DMS79 (cell line): ENCODE measurements at regions not wholly inside any gene's neighbourhood (a gene's known extent, or its start where the extent isn't known, plus 50 kb on each side); places are given as distances from the start of the nearest gene placed in this dataset.

Experiments
- DNase-seq: peaks from one replicate; lab custom pipeline; 2025; lab: John Stamatoyannopoulos, UW

GRCh38 chr20:6886065-6886729 is 118.7 kb downstream of the BMP2 start:
- peak; percentile 51 for DNase-seq

- no peak for DNase-seq
Observed at GRCh38 chr20:6887966-6888365, 120.5 kb downstream of the BMP2 start.

GRCh38 chr20:6888736-6889395 is 121.4 kb downstream of the BMP2 start:
- DNase-seq = no peak

DNA sequence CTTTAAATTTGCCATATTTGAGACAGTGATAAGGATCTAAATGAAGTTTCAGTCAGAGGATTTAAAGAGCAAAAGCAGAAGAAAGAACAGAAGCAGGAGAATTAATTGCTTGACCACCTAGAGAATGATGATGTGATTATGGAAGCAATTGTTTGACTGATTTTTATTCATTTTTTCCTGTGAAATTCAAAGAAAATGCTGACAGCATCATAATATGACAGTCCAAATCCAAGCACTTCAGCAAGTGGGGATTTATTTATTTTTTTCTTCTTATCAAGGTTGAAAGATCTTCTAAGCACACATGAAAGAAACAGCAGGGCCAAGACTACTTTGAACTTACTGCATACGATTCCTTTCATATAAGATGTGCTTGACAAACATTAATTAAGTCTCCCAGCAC is 125.2 kb downstream of the BMP2 start:
- no peak for DNase-seq

DNA sequence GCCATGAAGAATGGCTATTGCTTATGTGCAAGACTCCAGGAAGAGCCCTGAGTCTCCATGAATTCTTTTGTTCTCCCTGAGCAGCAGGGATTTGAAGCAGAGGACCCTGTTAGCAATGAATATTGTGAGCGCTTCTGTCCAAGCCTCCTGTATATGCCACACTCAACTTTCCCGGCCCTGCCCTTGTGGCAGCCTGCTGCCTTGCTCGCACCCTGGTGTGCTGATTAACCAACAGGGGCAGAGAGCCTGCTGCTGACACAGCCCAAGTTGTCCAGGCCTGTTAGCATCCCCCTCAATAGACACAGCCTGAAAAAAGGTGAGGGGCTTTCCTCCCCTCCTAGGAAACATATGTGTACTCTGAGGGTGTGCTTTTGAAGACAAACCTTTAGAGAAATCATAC is 131.4 kb downstream of the BMP2 start:
- DNase-seq = no peak

- no peak for DNase-seq
Observed at GRCh38 chr20:6906871-6907270, 139.4 kb downstream of the BMP2 start.

DNA sequence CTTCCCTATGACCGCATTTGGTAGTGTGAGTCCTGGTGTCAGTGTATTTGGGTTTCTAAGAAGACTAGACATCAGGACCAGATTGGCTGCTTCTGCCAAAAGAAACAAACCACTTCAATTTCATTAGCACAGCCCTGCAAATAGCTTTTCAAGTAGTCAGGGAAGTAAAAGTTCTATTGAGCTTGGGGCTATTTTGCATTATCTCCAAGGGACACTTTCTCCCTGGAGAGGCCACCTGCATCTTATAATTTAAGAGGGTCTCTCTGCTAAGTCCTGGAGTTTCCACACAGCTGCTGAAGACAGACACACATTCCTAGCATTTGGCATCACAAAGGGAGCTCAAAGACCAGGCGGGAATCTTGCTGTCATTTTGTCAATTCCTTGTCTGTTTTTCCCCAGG is 141.2 kb downstream of the BMP2 start:
- peak; percentile 84 for DNase-seq

- DNase-seq = no peak
Observed at GRCh38 chr20:6909608-6910007, 142.1 kb downstream of the BMP2 start.

GRCh38 chr20:6914986-6915385 is 147.5 kb downstream of the BMP2 start:
- no peak for DNase-seq

DNA sequence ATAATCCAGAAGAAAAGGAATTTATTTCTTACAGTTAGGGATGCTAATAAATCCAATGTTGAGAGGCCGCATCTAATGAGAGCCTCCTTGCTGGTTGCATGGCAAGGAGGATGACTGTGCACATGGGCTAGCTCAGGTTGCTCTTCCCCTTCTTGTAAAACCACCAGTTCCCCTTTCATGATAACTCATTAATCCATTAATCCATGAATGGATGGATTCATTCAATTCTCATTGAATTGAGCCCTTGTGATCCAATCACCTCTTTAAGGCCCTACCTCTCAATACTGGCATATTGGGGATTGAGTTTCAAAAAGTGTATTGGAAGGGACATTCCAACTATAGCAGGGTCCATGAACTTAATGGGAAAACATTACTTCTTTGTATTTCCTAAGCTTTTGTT is 149.5 kb downstream of the BMP2 start:
- DNase-seq = no peak

- DNase-seq = no peak
Observed at GRCh38 chr20:6919792-6920468, 152.4 kb downstream of the BMP2 start.

- no peak for DNase-seq
Observed at GRCh38 chr20:6920991-6921613, 153.6 kb downstream of the BMP2 start.

DNA sequence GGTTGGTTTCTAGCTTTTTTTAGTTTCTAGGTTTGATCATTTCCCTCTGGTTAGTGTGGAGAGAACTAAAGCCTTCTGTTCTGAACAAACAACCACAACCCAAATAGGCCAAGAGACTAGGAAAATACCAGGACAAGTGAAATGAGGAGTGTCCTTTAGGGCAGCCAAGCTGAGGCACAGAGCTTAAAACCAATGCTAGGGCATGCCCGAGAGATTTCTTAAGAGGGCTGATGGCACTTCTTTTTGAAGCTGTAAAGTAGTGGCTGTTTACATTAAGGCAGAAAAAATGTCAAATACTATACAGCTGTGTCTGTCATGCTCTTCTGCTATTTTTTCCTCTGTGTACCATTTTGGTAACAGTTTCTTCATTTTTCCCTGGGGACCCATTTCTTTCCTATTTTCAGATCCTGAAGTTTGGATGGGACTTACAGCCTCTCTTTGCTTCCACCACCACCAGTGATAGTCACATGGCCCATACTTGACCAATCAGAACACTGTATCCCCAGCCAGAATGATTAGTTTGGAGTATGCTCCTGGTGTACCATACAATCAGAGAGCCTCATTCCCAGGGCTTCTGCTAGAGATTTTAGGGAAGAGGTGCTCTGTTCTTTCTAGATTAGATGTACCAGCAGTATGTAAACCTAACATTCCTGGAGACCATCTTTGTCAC is 154.4 kb downstream of the BMP2 start:
- peak; percentile 33 for DNase-seq

GRCh38 chr20:6924681-6925080 is 157.2 kb downstream of the BMP2 start:
- no peak for DNase-seq

DNA sequence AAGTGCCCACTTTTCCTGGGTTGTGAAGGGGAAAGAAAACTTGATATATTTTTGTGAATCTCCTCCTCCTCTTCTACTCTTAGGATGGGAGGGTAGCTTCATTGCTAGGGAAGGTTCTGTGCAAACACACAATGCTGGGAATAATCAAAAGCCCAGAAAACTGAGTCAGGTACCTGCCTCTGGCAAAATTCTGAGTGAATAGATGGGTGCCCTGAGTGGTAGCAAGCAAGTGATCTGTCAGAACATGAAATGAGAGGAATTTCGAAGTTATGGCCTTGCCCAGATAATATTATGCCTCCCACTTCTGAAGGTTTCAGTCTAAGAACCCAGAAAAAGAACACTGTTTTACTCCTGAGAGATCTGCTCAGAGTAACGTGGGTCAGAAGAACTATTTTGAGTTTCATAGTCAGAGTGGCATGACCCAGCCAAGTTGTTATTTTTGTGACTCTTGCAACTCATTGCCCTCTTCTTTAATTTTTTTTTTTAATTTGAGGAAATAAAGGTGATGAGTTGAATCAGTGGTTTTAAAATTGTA is 158.3 kb downstream of the BMP2 start:
- DNase-seq = no peak

- DNase-seq = no peak
Observed at GRCh38 chr20:6940048-6940447, 172.6 kb downstream of the BMP2 start.

DNA sequence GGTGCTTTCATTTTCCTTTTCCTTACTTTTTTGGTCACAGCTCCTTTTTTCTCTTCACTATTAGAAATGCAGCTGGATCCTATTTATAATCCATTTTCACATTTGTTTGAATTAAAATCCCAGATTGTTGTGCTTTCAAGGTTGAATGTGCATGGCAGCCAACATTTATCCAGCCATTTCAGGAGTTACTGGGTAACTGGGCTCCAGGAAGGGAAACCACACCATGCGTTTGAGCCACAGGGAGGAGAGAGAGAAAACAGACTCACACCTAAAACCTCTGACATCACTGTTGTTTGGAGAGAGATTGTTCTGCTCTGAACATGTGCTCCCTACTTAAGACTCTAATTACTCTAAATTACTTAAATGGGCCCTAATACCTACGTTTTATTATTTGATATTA is 173.4 kb downstream of the BMP2 start:
- DNase-seq = no peak

- no peak for DNase-seq
Observed at GRCh38 chr20:6941571-6941970, 174.1 kb downstream of the BMP2 start.

GRCh38 chr20:6942266-6942665 is 174.8 kb downstream of the BMP2 start:
- no peak for DNase-seq

- no peak for DNase-seq
Observed at GRCh38 chr20:6944292-6944691, 176.8 kb downstream of the BMP2 start.

GRCh38 chr20:6953611-6954010 is 186.1 kb downstream of the BMP2 start:
- no peak for DNase-seq

- DNase-seq = no peak
Observed at GRCh38 chr20:6954219-6954618, 186.7 kb downstream of the BMP2 start.
